Adipose tissue (tissue), 3 donors: ENCODE measurements at regions not wholly inside any gene's neighbourhood (a gene's known extent, or its start where the extent isn't known, plus 50 kb on each side); places are given as distances from the start of the nearest gene placed in this dataset.
"Not testable (repeated sequence)": the region's sequence is repeated elsewhere in the genome, so short reads cannot be mapped to it uniquely, and the experiment has no call there.

ENCODE experiments used
- H3K27ac ChIP-seq: one replicate; pipeline ENCODE4 v1.5.1; 2013; ENCODE audit warnings: low read depth, low read length
- WGBS, 3 donors: extraction: QIAGEN DNeasy Blood & Tissue Kit; methylation state at CpG; one replicate each; pipeline ENCODE4 v1.1.7; 2013; 5-methylcytosine and 5-hydroxymethylcytosine counted together
- donor health status: healthy with polysubstance abuse.
- donor health status: Bipolar disorder and iron deficiency.
- donor health status: healthy.

GRCh38 chrX:46255046-46255445 is 290.2 kb downstream of the ZNF674 start:
- WGBS, 3 donors: 58 to 94% (median 79%) methylated on average over 1 of the region's 1 CpG
- no peak overlapping the region for H3K27ac ChIP-seq

GRCh38 chrX:46254641-46255040 is 290.6 kb downstream of the ZNF674 start:
- 12 to 20% (median 16%) methylated on average over 1 of the region's 1 CpG for WGBS, 3 donors
- H3K27ac ChIP-seq: no peak overlapping the region

GRCh38 chrX:46251755-46252154 is 293.5 kb downstream of the ZNF674 start:
- H3K27ac ChIP-seq: no peak overlapping the region
- 58 to 85% (median 78%) methylated on average over 3 of the region's 3 CpGs for WGBS, 3 donors

GRCh38 chrX:46250151-46250550 is 295.1 kb downstream of the ZNF674 start:
- 53 to 89% (median 88%) methylated on average over 2 of the region's 2 CpGs for WGBS, 3 donors
- no peak overlapping the region for H3K27ac ChIP-seq

GRCh38 chrX:46247456-46247855 is 297.8 kb downstream of the ZNF674 start:
- no peak overlapping the region for H3K27ac ChIP-seq
- WGBS, 3 donors: 82 to 85% (median 83%) methylated on average over 4 of the region's 4 CpGs

GRCh38 chrX:46244451-46244850 is 300.8 kb downstream of the ZNF674 start:
- H3K27ac ChIP-seq: no peak overlapping the region
- 61 to 76% (median 66%) methylated on average over 4 of the region's 4 CpGs for WGBS, 3 donors

GRCh38 chrX:46236411-46236810 is 308.8 kb downstream of the ZNF674 start:
- H3K27ac ChIP-seq: no peak overlapping the region
- WGBS, 3 donors: 30 to 68% (median 37%) methylated on average over 2 of the region's 2 CpGs

GRCh38 chrX:46235778-46236177 is 309.4 kb downstream of the ZNF674 start:
- 65 to 87% (median 86%) methylated on average over 4 of the region's 4 CpGs for WGBS, 3 donors
- no peak overlapping the region for H3K27ac ChIP-seq

- WGBS, 3 donors: 63 to 70% (median 68%) methylated on average over 2 of the region's 2 CpGs
- H3K27ac ChIP-seq: no peak overlapping the region
These were observed 310.4 kb downstream of the ZNF674 start for GRCh38 chrX:46234775-46235174.

- H3K27ac ChIP-seq: no peak overlapping the region
- WGBS, 3 donors: 76 to 96% (median 92%) methylated on average over 5 to 6 of the region's 6 CpGs
These were observed 316.8 kb downstream of the ZNF674 start for GRCh38 chrX:46228389-46228788.

GRCh38 chrX:46226422-46226821 is 318.8 kb downstream of the ZNF674 start:
- H3K27ac ChIP-seq: no peak overlapping the region
- 82 to 100% (median 83%) methylated on average over 1 of the region's 1 CpG for WGBS, 3 donors

GRCh38 chrX:46223499-46223898 is 321.7 kb downstream of the ZNF674 start:
- not testable (repeated sequence) for H3K27ac ChIP-seq

GRCh38 chrX:46220822-46221221 is 324.4 kb downstream of the ZNF674 start:
- WGBS, 3 donors: 44 to 93% (median 77%) methylated on average over 3 of the region's 3 CpGs
- H3K27ac ChIP-seq: no peak overlapping the region

- no peak overlapping the region for H3K27ac ChIP-seq
- 47 to 94% (median 78%) methylated on average over 1 of the region's 1 CpG for WGBS, 3 donors
These were observed 326.8 kb downstream of the ZNF674 start for GRCh38 chrX:46218373-46218772.

- WGBS, 3 donors: 68 to 86% (median 83%) methylated on average over 2 of the region's 2 CpGs
- no peak overlapping the region for H3K27ac ChIP-seq
These were observed 328.8 kb downstream of the ZNF674 start for GRCh38 chrX:46216406-46216805.

- WGBS, 3 donors: 93 to 100% (median 96%) methylated on average over 4 of the region's 4 CpGs
- no peak overlapping the region for H3K27ac ChIP-seq
These were observed 334.1 kb downstream of the ZNF674 start for GRCh38 chrX:46211079-46211478.

- WGBS, 3 donors: 49 to 71% (median 50%) methylated on average over 4 of the region's 4 CpGs
These were observed 335.5 kb downstream of the ZNF674 start for GRCh38 chrX:46209768-46210167.

GRCh38 chrX:46209037-46209436 is 336.2 kb downstream of the ZNF674 start:
- no peak overlapping the region for H3K27ac ChIP-seq

More at GRCh38 chrX:46209768-46210167, 335.5 kb downstream of the ZNF674 start:
- H3K27ac ChIP-seq: no peak overlapping the region

GRCh38 chrX:46208225-46208854 is 336.9 kb downstream of the ZNF674 start:
- H3K27ac ChIP-seq: no peak overlapping the region
- 54 to 60% (median 57%) methylated on average over 2 of the region's 2 CpGs for WGBS, 3 donors

GRCh38 chrX:46204721-46205422 is 340.3 kb downstream of the ZNF674 start:
- no peak overlapping the region for H3K27ac ChIP-seq
- WGBS, 3 donors: 62 to 74% (median 63%) methylated on average over 1 of the region's 1 CpG
